ENCODE measurements at regions not wholly inside any gene's neighbourhood (a gene's known extent, or its start where the extent isn't known, plus 50 kb on each side); places are given as distances from the start of the nearest gene placed in this dataset.

GRCh38 chr6:43974643-43975230, 152.5 kb downstream of the MRPL14 start:
- TF ChIP-seq EZH2phosphoT487 (IDR thresholded peaks at IDR 0.05; ENCODE audit: borderline replicate concordance, low read length) = no peak
- TF ChIP-seq CTCF (conservative IDR thresholded peaks at IDR 0.05; ENCODE audit: low read depth, low read length) = no peak
- TF ChIP-seq EZH2 (IDR thresholded peaks at IDR 0.05; ENCODE audit: low read length, unreplicated experiment) = no peak
- Histone ChIP-seq H4K20me1 (ENCODE audit: low read length) (no peaks in the 10 kb centered on the region), H2AFZ (ENCODE audit: low read length) (no peak overlapping the region), H3K4me3 (ENCODE audit: low read length) (0 out of 2 replicates have a peak overlapping the region, but pooled peaks have one; percentile 2), H3K9ac (ENCODE audit: low read length) (no peak overlapping the region), H3K27ac (ENCODE audit: low read length) (peak overlapping the region; percentile 57), H3K9me3 (ENCODE audit: low read length) (0 out of 2 replicates have a peak, but pooled peaks cover 7% of the 10 kb centered on the region), H3K27me3 (ENCODE audit: low read length) (no peaks in the 10 kb centered on the region), H3K4me1 (ENCODE audit: insufficient read depth, low read length) (peaks cover 69% of the 10 kb centered on the region), H3K4me2 (ENCODE audit: low read length) (peak overlapping the region; percentile 63), H3F3A (ENCODE audit: low read length, unreplicated experiment) (peaks cover 4% of the 10 kb centered on the region), H3K36me3 (ENCODE audit: low read depth, low read length) (peaks cover 6% of the 10 kb centered on the region; the same call in 1 of the 2 replicates), H3K9me2 (replicated peaks; ENCODE audit: low read length) (no peaks in the 10 kb centered on the region), H3K79me2 (ENCODE audit: low read length) (no peaks in the 10 kb centered on the region)
- ChIA-PET CTCF (interaction anchor here (0.8 kb wide), 1 partner anchor 91 kb away, joined by 5 read pairs; no protein-coding TSS in a partner anchor), POLR2A (ENCODE audit: unreplicated experiment) (interaction anchor here (0.6 kb wide), 2 partner anchors 175 to 200 kb away, joined by 3 to 4 read pairs; no protein-coding TSS in a partner anchor)
- no TSS peak for BruUV-seq (replicated peaks)
- ATAC-seq = peak; percentile 16
- peak; percentile 83 for DNase-seq
- intact Hi-C loops (cut with micrococcal nuclease) = loop anchor here (5.0 kb wide), 2 partner anchors 38 to 83 kb away; no protein-coding TSS in a partner anchor

- intact Hi-C loops (cut with micrococcal nuclease) = loop anchor here (2.0 to 5.0 kb wide), 3 partner anchors 39 to 99 kb away; no protein-coding TSS in a partner anchor
- CTCF ChIA-PET = interaction anchor here (0.7 kb wide), 2 partner anchors 85 to 100 kb away, joined by 4 to 9 read pairs; no protein-coding TSS in a partner anchor
Observed at GRCh38 chr6:43973357-43973756, 153.9 kb downstream of the MRPL14 start.

More at GRCh38 chr6:43973357-43973756, 153.9 kb downstream of the MRPL14 start:
- Histone ChIP-seq H3K4me2 (ENCODE audit: low read length) (peak overlapping the region; percentile 60), H3K9me3 (ENCODE audit: low read length) (0 out of 2 replicates have a peak, but pooled peaks cover 7% of the 10 kb centered on the region), H3K9me2 (replicated peaks; ENCODE audit: low read length) (no peaks in the 10 kb centered on the region), H3K36me3 (ENCODE audit: low read depth, low read length) (peaks cover 6% of the 10 kb centered on the region; the same call in 1 of the 2 replicates), H3K9ac (ENCODE audit: low read length) (no peak overlapping the region), H3K79me2 (ENCODE audit: low read length) (no peaks in the 10 kb centered on the region), H4K20me1 (ENCODE audit: low read length) (no peaks in the 10 kb centered on the region), H3K4me3 (ENCODE audit: low read length) (no peak overlapping the region), H2AFZ (ENCODE audit: low read length) (no peak overlapping the region), H3K27ac (ENCODE audit: low read length) (peak overlapping the region; percentile 79), H3K27me3 (ENCODE audit: low read length) (no peaks in the 10 kb centered on the region), H3K4me1 (ENCODE audit: insufficient read depth, low read length) (peaks cover 66% of the 10 kb centered on the region), H3F3A (ENCODE audit: low read length, unreplicated experiment) (peaks cover 4% of the 10 kb centered on the region)
- no TSS peak for BruUV-seq (replicated peaks)
- TF ChIP-seq CTCF (conservative IDR thresholded peaks at IDR 0.05; ENCODE audit: low read depth, low read length) (no peak), EZH2phosphoT487 (IDR thresholded peaks at IDR 0.05; ENCODE audit: borderline replicate concordance, low read length) (no peak), EZH2 (IDR thresholded peaks at IDR 0.05; ENCODE audit: low read length, unreplicated experiment) (no peak)
- DNase-seq (peak; percentile 32), ATAC-seq (peak; percentile 9)
- POLR2A ChIA-PET (ENCODE audit: unreplicated experiment) = interaction anchor here (0.9 kb wide), 1 partner anchor 203 kb away, joined by 5 read pairs; the partner anchor contains the start of gene VEGFA
